Activated CD8-positive, alpha-beta memory T cell treated with anti-CD3 and anti-CD28 coated beads, Interleukin-2, amount 50 U/mL, for 4 hours (primary cell): ENCODE measurements at regions not wholly inside any gene's neighbourhood (a gene's known extent, or its start where the extent isn't known, plus 50 kb on each side); places are given as distances from the start of the nearest gene placed in this dataset.

Source experiments
- DNase-seq: peaks from one replicate; pipeline ENCODE4 v3.0.0-alpha.2; 2020

- DNase-seq = no peak
These were observed 98.4 kb upstream of the LINGO1 start for GRCh38 chr15:77731067-77731466.

DNA sequence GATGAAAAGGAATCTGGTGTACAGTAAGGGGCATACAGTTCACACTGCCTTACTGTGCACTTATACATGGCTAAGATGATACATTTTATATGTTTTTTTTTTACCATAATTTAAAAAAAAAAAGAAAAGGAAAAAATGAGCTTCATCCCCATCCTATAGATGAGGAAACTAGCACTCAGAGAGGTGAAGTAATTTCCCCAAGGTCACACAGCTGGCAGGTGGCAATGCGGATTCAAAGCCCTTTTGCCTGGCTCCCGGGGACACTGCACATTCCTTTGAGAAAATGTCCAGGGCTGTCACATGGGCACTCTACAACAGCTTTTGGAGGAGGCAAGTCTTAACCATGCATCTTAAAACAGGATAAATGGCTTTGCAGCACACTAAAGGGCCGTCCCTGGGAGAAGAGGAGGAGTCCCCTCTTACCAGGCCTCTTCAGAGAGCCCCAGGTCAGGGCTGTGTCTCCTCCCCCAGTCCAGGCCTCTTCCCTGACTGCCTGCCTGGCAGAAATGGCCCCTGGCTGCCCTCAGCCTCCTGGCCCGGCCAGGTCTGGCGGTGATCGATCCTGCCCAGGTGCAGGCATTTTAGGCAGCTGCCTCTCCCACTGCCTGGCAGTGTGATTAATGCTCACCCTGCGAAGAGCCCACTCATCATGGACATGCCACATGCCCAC, 95.1 kb upstream of the LINGO1 start:
- DNase-seq = no peak

GRCh38 chr15:77724715-77725114, 92.0 kb upstream of the LINGO1 start:
- no peak for DNase-seq

DNA sequence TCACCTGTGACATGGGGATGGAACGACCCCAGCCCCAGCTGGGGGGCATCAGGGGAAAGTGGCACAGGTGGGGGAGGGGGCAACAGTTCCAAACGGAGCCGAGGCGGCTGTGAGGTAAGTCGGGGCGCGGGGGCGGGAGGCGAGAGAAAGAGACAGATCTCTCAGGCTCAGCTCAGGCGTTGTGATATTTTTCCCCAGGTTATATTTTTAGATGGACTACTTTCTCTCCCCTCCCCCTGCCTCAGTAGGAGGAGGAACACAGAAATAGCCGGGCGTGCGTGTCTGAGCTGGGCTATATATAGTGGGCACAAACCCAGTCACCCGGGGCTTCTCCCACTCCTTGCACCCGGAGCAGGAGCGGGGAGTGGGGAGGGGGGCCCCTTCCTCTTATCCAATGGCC, 91.0 kb upstream of the LINGO1 start:
- DNase-seq = no peak

DNA sequence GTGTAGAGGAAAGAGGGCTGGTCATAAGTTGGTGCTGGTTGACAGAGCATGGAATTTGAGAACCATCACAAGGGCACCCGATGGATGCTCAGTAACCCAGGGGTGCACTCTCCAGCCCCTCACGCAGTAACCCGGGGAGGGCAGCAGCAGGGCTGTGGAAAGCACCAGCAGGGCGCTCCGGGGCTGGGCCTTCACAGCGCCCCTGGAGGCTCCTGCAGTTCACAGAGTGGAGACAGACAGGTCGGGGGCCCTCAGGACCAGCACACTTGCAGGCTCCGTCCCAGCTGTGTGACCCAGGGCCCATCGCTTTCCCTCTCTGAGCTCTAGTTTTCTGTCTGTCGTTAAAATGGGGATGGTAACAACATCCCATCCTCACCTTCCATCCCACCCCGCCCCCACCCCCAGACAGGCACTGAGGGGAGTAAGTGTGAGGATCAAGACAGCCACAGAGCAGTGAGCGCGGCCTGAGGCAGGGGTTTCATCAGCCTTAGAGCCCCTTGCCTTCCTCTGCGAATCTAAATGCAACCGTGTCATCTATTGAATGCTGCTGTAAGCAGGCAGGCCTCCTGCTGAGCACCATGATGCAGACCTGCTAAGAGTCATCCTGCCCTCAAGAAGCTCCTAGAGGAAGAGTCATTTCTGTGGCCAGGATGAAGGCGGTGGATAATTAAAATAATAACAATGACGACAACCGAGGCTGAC, 90.2 kb upstream of the LINGO1 start:
- DNase-seq = no peak

- no peak for DNase-seq
These were observed 89.3 kb upstream of the LINGO1 start for GRCh38 chr15:77721963-77722362.

GRCh38 chr15:77720655-77721054, 87.9 kb upstream of the LINGO1 start:
- DNase-seq = no peak

GRCh38 chr15:77720173-77720572, 87.5 kb upstream of the LINGO1 start:
- DNase-seq = no peak

DNA sequence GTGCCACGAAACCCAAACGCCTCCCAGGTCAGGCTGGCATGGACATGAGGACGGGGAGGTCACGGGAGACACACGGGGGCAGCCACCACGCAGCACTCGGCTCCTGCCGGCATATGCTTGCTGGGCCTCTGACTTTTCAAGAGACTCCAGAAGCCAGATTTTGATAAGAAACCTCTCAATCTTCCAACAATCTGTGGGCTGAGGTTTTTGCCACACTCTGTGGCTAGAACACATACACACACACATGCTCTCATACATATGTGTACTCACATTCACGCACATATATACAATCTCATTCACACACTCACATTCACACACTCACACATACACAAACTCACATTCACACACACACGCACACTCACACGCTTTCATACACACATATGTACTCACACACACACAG, 86.7 kb upstream of the LINGO1 start:
- no peak for DNase-seq

DNA sequence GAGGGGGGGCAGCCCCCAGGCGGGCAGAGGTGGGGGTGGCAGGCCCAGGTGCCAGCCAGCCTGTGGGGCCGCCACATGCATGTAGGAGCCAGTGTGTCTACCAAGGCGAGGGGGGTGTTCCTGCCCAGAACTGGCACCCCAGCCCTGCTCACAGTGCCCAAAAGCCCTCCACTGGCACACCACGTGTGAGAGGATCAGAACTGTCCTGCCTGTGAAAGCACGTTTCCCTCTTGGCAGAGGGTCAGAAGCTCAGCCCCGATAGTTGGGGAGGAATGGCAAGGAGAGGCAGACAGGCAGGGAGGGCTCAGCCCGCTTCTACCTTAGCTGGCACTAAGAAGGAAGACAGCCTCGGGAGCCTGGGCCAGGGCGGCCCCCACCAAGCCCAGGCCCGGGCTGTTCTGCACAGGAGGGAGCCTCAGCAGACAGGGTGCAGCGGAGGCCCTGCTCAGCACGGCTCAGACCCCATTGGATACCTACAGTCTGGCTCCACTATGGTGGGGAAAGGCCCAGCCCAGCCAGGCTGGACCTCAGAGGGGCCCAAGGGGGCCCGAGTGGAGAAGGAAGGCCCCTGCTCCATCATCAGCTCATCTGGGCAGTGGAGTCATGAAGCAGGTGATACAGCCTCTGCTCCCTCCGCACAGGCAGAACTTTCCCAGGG, 84.8 kb upstream of the LINGO1 start:
- no peak for DNase-seq

DNA sequence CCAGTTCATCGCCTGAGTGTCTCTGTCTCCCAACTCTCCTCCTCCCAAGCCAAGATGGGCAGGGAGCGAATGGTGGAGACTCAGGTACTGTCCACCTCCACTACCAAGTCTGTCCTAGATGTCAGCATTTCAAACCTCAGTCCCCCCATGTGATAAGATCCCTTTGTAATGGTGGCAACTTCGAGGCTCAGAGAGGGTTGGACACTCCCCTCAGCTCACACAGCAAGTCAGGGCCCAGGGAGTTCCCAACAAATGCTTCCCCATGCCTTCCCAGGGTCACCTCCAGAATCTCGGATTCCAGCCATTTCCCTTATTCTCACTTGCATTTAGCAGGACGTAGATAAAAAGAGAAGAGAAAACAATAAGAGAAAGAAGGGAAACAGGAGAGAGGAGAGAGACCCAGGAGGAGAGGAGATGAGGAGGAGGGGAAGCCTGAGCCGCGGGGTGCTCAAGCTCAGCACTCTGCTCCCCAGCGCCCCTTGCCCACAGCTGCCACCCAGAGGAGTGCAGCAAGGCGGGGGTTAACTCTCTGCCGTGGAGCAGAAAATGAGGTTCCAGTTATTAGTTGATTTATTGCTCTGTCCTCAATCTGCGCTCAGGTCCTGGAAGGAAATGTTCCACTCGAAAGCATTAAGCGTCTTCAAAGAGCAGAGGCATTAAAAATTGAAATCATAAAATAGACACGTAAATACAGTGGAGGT, 84.1 kb upstream of the LINGO1 start:
- no peak for DNase-seq

DNA sequence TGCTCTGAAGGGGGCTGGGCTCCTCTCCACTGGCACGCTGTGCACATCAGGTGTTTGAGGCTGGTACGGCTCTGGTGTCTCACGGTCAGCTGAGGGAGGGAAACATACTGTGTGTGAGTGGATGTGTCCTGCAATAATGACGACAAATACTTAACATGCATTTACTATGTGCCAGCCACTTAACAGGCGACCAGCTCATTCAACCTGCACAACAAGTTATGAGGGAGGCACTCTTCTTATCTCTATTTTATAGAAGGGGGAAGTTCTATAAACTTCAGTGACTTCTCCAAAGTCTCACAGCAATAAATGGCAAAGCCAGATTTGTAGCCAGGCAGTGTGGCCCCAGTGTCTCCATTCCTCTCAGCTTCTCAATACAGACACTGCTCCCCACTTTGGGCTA, 83.1 kb upstream of the LINGO1 start:
- DNase-seq = no peak

DNA sequence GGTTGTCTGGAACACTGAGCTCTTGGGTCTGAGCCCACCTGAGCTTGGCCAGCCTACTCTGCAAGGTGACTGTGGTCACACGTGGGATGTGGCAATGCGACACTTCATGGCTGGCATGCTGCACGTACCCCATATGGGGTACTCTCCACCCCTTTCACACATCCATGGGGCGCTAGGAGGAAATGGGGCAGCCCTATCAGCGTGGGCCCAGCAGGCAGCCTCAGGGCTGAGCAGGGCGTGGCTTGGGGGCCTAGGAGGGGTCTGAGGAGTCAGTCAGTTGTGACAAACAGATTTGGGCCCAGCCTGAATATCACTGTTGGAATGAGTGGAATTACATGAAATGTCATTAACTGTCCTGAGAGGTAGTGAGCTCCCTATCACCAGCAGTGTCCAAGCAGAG, 82.3 kb upstream of the LINGO1 start:
- DNase-seq = no peak

- no peak for DNase-seq
These were observed 81.8 kb upstream of the LINGO1 start for GRCh38 chr15:77714555-77714954.

DNA sequence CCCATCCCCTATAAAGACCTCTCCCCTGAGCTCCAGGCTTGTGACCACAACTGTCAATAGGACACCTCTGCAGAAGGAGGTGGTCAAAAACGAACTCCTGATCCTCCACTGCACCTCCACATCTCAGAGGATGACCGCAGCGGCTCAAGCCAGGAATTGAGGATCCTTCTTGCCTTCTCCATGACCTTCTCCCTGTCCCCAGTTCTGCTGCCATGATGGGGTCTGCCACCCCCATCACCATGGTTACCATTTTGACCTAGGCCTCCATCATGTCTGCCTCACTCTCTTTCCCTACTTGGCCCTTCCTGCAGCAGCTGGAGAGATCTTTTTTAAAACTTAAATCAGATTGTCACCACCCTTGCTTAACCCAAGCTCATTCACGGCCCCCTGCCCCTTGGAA, 81.3 kb upstream of the LINGO1 start:
- no peak for DNase-seq

- DNase-seq = no peak
These were observed 80.6 kb upstream of the LINGO1 start for GRCh38 chr15:77713281-77713680.

DNA sequence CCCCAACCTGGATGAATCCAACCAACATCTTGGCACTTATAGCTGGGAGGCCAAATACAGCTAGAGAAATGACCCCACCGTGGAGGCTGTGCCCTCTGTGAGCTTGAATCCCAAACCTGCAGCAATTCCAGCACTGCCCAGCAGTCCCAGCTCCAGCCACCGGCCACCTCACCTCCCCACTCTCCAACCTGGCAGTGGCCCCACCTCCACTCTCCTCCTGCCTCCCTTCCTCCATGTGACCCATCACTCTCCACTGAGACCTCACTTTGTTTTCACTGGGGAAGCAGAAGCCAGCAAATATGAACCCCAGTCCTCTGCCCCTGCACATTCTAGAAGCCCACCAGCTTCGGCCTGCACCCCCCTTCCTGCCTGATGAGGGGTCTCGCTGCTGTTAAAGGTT, 79.7 kb upstream of the LINGO1 start:
- DNase-seq = no peak

- no peak for DNase-seq
These were observed 77.9 kb upstream of the LINGO1 start for GRCh38 chr15:77710637-77711036.

- DNase-seq = no peak
These were observed 77.5 kb upstream of the LINGO1 start for GRCh38 chr15:77710206-77710605.

DNA sequence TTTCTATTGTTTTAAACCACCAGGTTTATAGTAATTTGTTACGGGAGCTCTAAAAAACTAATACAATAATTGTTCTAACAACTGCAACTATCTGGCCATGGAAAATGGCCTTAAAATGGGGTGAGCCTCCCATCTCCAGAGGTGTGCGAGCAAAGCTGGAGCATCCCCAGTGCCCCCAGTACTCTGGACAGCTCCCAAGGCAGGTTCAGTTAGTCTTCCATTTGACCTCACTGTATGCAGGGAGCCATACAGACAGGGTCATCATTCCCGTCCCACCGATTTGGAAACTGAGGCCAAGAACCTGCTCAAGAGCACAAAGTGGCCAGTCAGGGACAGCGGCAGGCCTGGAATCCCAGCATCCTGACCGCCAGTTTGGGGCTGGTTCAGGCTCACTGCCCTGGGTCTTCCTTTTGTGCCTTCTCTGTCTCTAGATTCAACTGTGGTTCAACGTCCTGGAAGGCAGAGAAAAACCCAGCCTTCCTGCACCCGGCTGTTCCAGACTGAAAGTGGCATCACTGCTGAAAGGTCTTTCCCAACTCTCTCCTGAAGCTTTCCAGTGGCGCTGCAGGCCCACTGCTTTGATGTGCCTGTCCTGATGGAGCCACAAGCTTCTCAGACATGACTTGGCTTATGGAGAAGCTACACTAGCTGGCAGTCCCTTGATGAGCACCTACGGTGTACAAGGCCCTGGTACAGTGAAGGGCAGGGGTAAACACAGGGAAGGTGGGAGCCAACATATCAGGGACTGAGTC, 76.6 kb upstream of the LINGO1 start:
- DNase-seq = no peak

GRCh38 chr15:77706482-77707244, 74.0 kb upstream of the LINGO1 start:
- DNase-seq = no peak
